ENCODE measurements at regions not wholly inside any gene's neighbourhood (a gene's known extent, or its start where the extent isn't known, plus 50 kb on each side); places are given as distances from the start of the nearest gene placed in this dataset.

- Mint-ChIP-seq H3K4me3 (no peak overlapping the region), H3K27ac (no peak overlapping the region), H3K4me1 (ENCODE audit: low read depth) (peaks cover 7% of the 10 kb centered on the region), H3K27me3 (ENCODE audit: insufficient read depth) (peaks cover 42% of the 10 kb centered on the region), H3K9me3 (no peaks in the 10 kb centered on the region), H3K36me3 (ENCODE audit: low read depth) (no peaks in the 10 kb centered on the region)
- DNase-seq, result no peak
- no peak for TF ChIP-seq CTCF (IDR thresholded peaks at IDR 0.05)
Measured at GRCh38 chr3:194225988-194226663, 90.2 kb downstream of the HES1 start.

GRCh38 chr3:194231929-194232832 lies 96.2 kb downstream of the HES1 start:
- H3K36me3 Mint-ChIP-seq (ENCODE audit: low read depth), result no peaks in the 10 kb centered on the region
- H3K4me1 Mint-ChIP-seq (ENCODE audit: low read depth), result no peaks in the 10 kb centered on the region
- no peak overlapping the region for H3K27ac Mint-ChIP-seq
- DNase-seq, result no peak
- peaks cover 2% of the 10 kb centered on the region; the same call in 1 of the 2 replicates for H3K9me3 Mint-ChIP-seq
- no peak overlapping the region for H3K4me3 Mint-ChIP-seq
- H3K27me3 Mint-ChIP-seq (ENCODE audit: insufficient read depth), result peaks cover 33% of the 10 kb centered on the region
- no peak for TF ChIP-seq CTCF (IDR thresholded peaks at IDR 0.05)

- no peak for TF ChIP-seq CTCF (IDR thresholded peaks at IDR 0.05)
- H3K4me1 Mint-ChIP-seq (ENCODE audit: low read depth), result no peaks in the 10 kb centered on the region
- H3K27me3 Mint-ChIP-seq (ENCODE audit: insufficient read depth), result peaks cover 29% of the 10 kb centered on the region
- H3K4me3 Mint-ChIP-seq, result no peak overlapping the region
- H3K36me3 Mint-ChIP-seq (ENCODE audit: low read depth), result no peaks in the 10 kb centered on the region
- DNase-seq, result no peak
- H3K27ac Mint-ChIP-seq, result no peak overlapping the region
- peaks cover 4% of the 10 kb centered on the region; the same call in 1 of the 2 replicates for H3K9me3 Mint-ChIP-seq
Measured at GRCh38 chr3:194233150-194233549, 97.2 kb downstream of the HES1 start.

GRCh38 chr3:194235160-194235559 lies 99.2 kb downstream of the HES1 start:
- no peak overlapping the region for H3K4me3 Mint-ChIP-seq
- H3K4me1 Mint-ChIP-seq (ENCODE audit: low read depth), result no peaks in the 10 kb centered on the region
- no peak overlapping the region for H3K27ac Mint-ChIP-seq
- DNase-seq, result no peak
- peaks cover 4% of the 10 kb centered on the region; the same call in 1 of the 2 replicates for H3K9me3 Mint-ChIP-seq
- H3K36me3 Mint-ChIP-seq (ENCODE audit: low read depth), result no peaks in the 10 kb centered on the region
- H3K27me3 Mint-ChIP-seq (ENCODE audit: insufficient read depth), result peaks cover 25% of the 10 kb centered on the region
- TF ChIP-seq CTCF (IDR thresholded peaks at IDR 0.05), result no peak

GRCh38 chr3:194237110-194237509 lies 101.2 kb downstream of the HES1 start:
- Mint-ChIP-seq H3K27ac (no peak overlapping the region), H3K36me3 (ENCODE audit: low read depth) (no peaks in the 10 kb centered on the region), H3K4me1 (ENCODE audit: low read depth) (no peaks in the 10 kb centered on the region), H3K27me3 (ENCODE audit: insufficient read depth) (peaks cover 27% of the 10 kb centered on the region), H3K9me3 (peaks cover 4% of the 10 kb centered on the region; the same call in 1 of the 2 replicates), H3K4me3 (no peak overlapping the region)
- DNase-seq, result no peak
- no peak for TF ChIP-seq CTCF (IDR thresholded peaks at IDR 0.05)
